ENCODE measurements at regions not wholly inside any gene's neighbourhood (a gene's known extent, or its start where the extent isn't known, plus 50 kb on each side); places are given as distances from the start of the nearest gene placed in this dataset.

DNA sequence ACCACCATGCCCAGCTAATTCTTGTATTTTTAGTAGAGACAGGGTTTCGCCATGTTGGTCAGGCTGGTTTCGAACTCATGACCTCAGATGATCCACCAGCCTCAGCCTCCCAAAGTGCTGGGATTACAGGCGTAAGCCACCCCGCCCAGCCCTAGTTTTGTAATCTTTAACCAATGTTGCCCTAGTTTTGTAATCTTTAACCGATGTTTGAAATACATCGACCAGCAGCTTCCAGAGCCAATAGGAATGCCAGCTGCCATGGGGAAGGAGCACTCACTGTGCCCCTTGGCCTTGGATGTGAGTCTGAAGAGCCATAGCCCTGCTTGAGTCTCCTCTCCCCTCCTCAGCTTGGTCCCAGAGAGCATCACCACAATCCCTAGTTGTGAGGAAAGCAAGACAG lies 209.3 kb upstream of the RGS6 start:
- Histone ChIP-seq H3K79me2 (ENCODE audit: insufficient read depth, low read length) (no peaks in the 10 kb centered on the region), H3K36me3 (ENCODE audit: insufficient read depth, low read length) (peaks cover 20% of the 10 kb centered on the region), H3K4me2 (ENCODE audit: low read length) (no peak overlapping the region), H3K9ac (ENCODE audit: low read length) (no peak overlapping the region), H3K27ac (ENCODE audit: low read depth, low read length) (no peak overlapping the region), H3K4me3 (ENCODE audit: insufficient read depth, low read depth, low read length) (no peak overlapping the region), H3K9me3 (ENCODE audit: insufficient read depth, low read depth, low read length) (no peaks in the 10 kb centered on the region), H2AFZ (ENCODE audit: low read depth, low read length) (no peak overlapping the region), H3K4me1 (ENCODE audit: insufficient read depth, low read length) (peaks cover 12% of the 10 kb centered on the region), H4K20me1 (ENCODE audit: insufficient read depth, low read length) (no peaks in the 10 kb centered on the region), H3K27me3 (ENCODE audit: insufficient read depth, low read length) (no peaks in the 10 kb centered on the region)
- FAIRE-seq = no peak
- Mint-ChIP-seq H3K27ac (ENCODE audit: unreplicated experiment) (no peak overlapping the region), H3K9me3 (ENCODE audit: unreplicated experiment) (no peaks in the 10 kb centered on the region), H3K4me1 (ENCODE audit: low read depth, unreplicated experiment) (peaks cover 15% of the 10 kb centered on the region), H3K36me3 (ENCODE audit: low read depth, unreplicated experiment) (peaks cover 14% of the 10 kb centered on the region), H3K27me3 (ENCODE audit: low read depth, unreplicated experiment) (no peaks in the 10 kb centered on the region), H3K4me3 (ENCODE audit: unreplicated experiment) (no peak overlapping the region)
- DNase-seq (ENCODE audit: low read depth) = no peak
- TF ChIP-seq EZH2 (IDR thresholded peaks at IDR 0.05; ENCODE audit: insufficient read depth, low read length) = no peak
- TF ChIP-seq CTCF (IDR thresholded peaks at IDR 0.05; ENCODE audit: insufficient read depth, low read depth, low read length) = no peak

- DNase-seq (ENCODE audit: low read depth) (peak; percentile 77), FAIRE-seq (peak; percentile 67)
- no peaks in the 10 kb centered on the region for H3K79me2 ChIP-seq (ENCODE audit: insufficient read depth, low read length)
- no peak overlapping the region for H3K4me3 Mint-ChIP-seq (ENCODE audit: unreplicated experiment)
- peaks cover 27% of the 10 kb centered on the region for H3K36me3 ChIP-seq (ENCODE audit: insufficient read depth, low read length)
- no peaks in the 10 kb centered on the region for H3K27me3 Mint-ChIP-seq (ENCODE audit: low read depth, unreplicated experiment)
- no peak overlapping the region for H3K4me3 ChIP-seq (ENCODE audit: insufficient read depth, low read depth, low read length)
- no peaks in the 10 kb centered on the region for H3K9me3 ChIP-seq (ENCODE audit: insufficient read depth, low read depth, low read length)
- no peaks in the 10 kb centered on the region for H4K20me1 ChIP-seq (ENCODE audit: insufficient read depth, low read length)
- peaks cover 12% of the 10 kb centered on the region for H3K4me1 ChIP-seq (ENCODE audit: insufficient read depth, low read length)
- H2AFZ ChIP-seq (ENCODE audit: low read depth, low read length) = no peak overlapping the region
- H3K9me3 Mint-ChIP-seq (ENCODE audit: unreplicated experiment) = no peaks in the 10 kb centered on the region
- H3K36me3 Mint-ChIP-seq (ENCODE audit: low read depth, unreplicated experiment) = peaks cover 23% of the 10 kb centered on the region
- H3K27ac ChIP-seq (ENCODE audit: low read depth, low read length) = peak overlapping the region; percentile 12
- H3K27ac Mint-ChIP-seq (ENCODE audit: unreplicated experiment) = peak overlapping the region; percentile 60
- H3K4me1 Mint-ChIP-seq (ENCODE audit: low read depth, unreplicated experiment) = peaks cover 24% of the 10 kb centered on the region
- H3K9ac ChIP-seq (ENCODE audit: low read length) = peak overlapping the region; percentile 10
- no peak overlapping the region for H3K4me2 ChIP-seq (ENCODE audit: low read length)
- H3K27me3 ChIP-seq (ENCODE audit: insufficient read depth, low read length) = no peaks in the 10 kb centered on the region
- TF ChIP-seq EZH2 (IDR thresholded peaks at IDR 0.05; ENCODE audit: insufficient read depth, low read length) = no peak
- TF ChIP-seq CTCF (IDR thresholded peaks at IDR 0.05; ENCODE audit: insufficient read depth, low read depth, low read length) = no peak
Measured at GRCh38 chr14:71725922-71726579, 206.2 kb upstream of the RGS6 start.

- TF ChIP-seq CTCF (IDR thresholded peaks at IDR 0.05; ENCODE audit: insufficient read depth, low read depth, low read length) (no peak), EZH2 (IDR thresholded peaks at IDR 0.05; ENCODE audit: insufficient read depth, low read length) (no peak)
- peaks cover 12% of the 10 kb centered on the region for H3K4me1 ChIP-seq (ENCODE audit: insufficient read depth, low read length)
- peaks cover 24% of the 10 kb centered on the region for H3K36me3 Mint-ChIP-seq (ENCODE audit: low read depth, unreplicated experiment)
Measured at GRCh38 chr14:71726580-71727021, 205.6 kb upstream of the RGS6 start.

More at GRCh38 chr14:71726580-71727021, 205.6 kb upstream of the RGS6 start:
- Mint-ChIP-seq H3K27me3 (ENCODE audit: low read depth, unreplicated experiment) (no peaks in the 10 kb centered on the region), H3K4me3 (ENCODE audit: unreplicated experiment) (no peak overlapping the region), H3K27ac (ENCODE audit: unreplicated experiment) (peak overlapping the region; percentile 59), H3K4me1 (ENCODE audit: low read depth, unreplicated experiment) (peaks cover 29% of the 10 kb centered on the region), H3K9me3 (ENCODE audit: unreplicated experiment) (no peaks in the 10 kb centered on the region)
- Histone ChIP-seq H3K36me3 (ENCODE audit: insufficient read depth, low read length) (peaks cover 27% of the 10 kb centered on the region), H3K79me2 (ENCODE audit: insufficient read depth, low read length) (no peaks in the 10 kb centered on the region), H3K27me3 (ENCODE audit: insufficient read depth, low read length) (no peaks in the 10 kb centered on the region), H3K4me2 (ENCODE audit: low read length) (no peak overlapping the region), H3K9ac (ENCODE audit: low read length) (peak overlapping the region; percentile 10), H3K27ac (ENCODE audit: low read depth, low read length) (peak overlapping the region; percentile 4), H2AFZ (ENCODE audit: low read depth, low read length) (no peak overlapping the region), H3K4me3 (ENCODE audit: insufficient read depth, low read depth, low read length) (no peak overlapping the region), H3K9me3 (ENCODE audit: insufficient read depth, low read depth, low read length) (no peaks in the 10 kb centered on the region), H4K20me1 (ENCODE audit: insufficient read depth, low read length) (no peaks in the 10 kb centered on the region)
- no peak for DNase-seq (ENCODE audit: low read depth)
- FAIRE-seq = no peak
